ENCODE measurements at regions not wholly inside any gene's neighbourhood (a gene's known extent, or its start where the extent isn't known, plus 50 kb on each side); places are given as distances from the start of the nearest gene placed in this dataset.

DNA sequence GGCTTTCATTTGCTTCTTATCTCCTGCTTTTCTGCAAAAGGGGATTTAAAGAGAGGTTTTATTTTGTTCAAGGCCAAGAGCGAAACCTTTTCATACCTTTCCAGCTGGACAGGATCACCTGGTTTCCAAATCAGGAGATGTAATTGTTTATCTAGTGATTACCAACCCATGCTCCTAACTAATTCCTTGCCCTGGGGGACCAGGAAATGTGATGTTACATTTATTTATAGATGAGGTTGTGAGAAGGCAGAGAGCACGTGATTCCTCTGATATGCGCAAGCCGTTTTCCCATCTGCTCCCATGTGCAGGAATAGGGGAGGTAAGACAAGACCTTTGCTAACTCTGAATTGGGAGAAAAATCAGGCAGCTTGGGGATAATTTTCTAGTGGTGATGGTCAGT is 507.2 kb upstream of the LARGE1 start:
- DNase-seq (no peak), ATAC-seq (ENCODE audit: poor library complexity) (no peak)
- Mint-ChIP-seq H3K36me3 (ENCODE audit: low read depth) (no peaks in the 10 kb centered on the region), H3K27ac (no peak overlapping the region), H3K4me3 (no peak overlapping the region), H3K27me3 (no peaks in the 10 kb centered on the region), H3K4me1 (ENCODE audit: low read depth) (no peaks in the 10 kb centered on the region), H3K9me3 (peaks cover 5% of the 10 kb centered on the region)
- Histone ChIP-seq H3K4me1 (ENCODE audit: insufficient read depth, low read length) (no peaks in the 10 kb centered on the region), H3K4me3 (ENCODE audit: low read length) (no peak overlapping the region), H3K9me3 (ENCODE audit: control insufficient read depth in 1 of 2, insufficient read depth in 1 of 2, low read length in 2 of 2) (peaks cover 0 to 3% of the 10 kb centered on the region in 2 experiments), H3K27ac (ENCODE audit: low read depth in 1 of 2, low read length in 2 of 2) (no peak overlapping the region), H3K36me3 (ENCODE audit: insufficient read depth, low read length) (no peaks in the 10 kb centered on the region), H3K27me3 (ENCODE audit: control insufficient read depth in 1 of 2, insufficient read depth in 2 of 2, low read length in 2 of 2) (no peaks in the 10 kb centered on the region)
- ChIA-PET CTCF (no interaction called here), POLR2A (no interaction called here)
- TF ChIP-seq CTCF (IDR thresholded peaks at IDR 0.05), result no peak
- intact Hi-C loops (cut with DNase I, micrococcal nuclease), result no loop called here

- POLR2A ChIA-PET, result no interaction called here
- intact Hi-C loops (cut with DNase I, micrococcal nuclease), result no loop called here
- no peaks in the 10 kb centered on the region for H3K4me1 Mint-ChIP-seq (ENCODE audit: low read depth)
- TF ChIP-seq CTCF (IDR thresholded peaks at IDR 0.05), result no peak
- H3K27ac ChIP-seq (ENCODE audit: low read depth in 1 of 2, low read length in 2 of 2), result no peak overlapping the region
- CTCF ChIA-PET, result no interaction called here
- ATAC-seq (ENCODE audit: poor library complexity) (no peak), DNase-seq (no peak)
- H3K27ac Mint-ChIP-seq, result no peak overlapping the region
- H3K9me3 ChIP-seq (ENCODE audit: control insufficient read depth in 1 of 2, insufficient read depth in 1 of 2, low read length in 2 of 2), result peaks cover 0 to 3% of the 10 kb centered on the region in 2 experiments
- no peaks in the 10 kb centered on the region for H3K4me1 ChIP-seq (ENCODE audit: insufficient read depth, low read length)
- no peak overlapping the region for H3K4me3 ChIP-seq (ENCODE audit: low read length)
- H3K36me3 ChIP-seq (ENCODE audit: insufficient read depth, low read length), result no peaks in the 10 kb centered on the region
- no peaks in the 10 kb centered on the region for H3K27me3 Mint-ChIP-seq
- H3K27me3 ChIP-seq (ENCODE audit: control insufficient read depth in 1 of 2, insufficient read depth in 2 of 2, low read length in 2 of 2), result no peaks in the 10 kb centered on the region
- no peaks in the 10 kb centered on the region for H3K36me3 Mint-ChIP-seq (ENCODE audit: low read depth)
- peaks cover 5% of the 10 kb centered on the region for H3K9me3 Mint-ChIP-seq
- H3K4me3 Mint-ChIP-seq, result no peak overlapping the region
Observed at GRCh38 chr22:34427841-34428240, 507.6 kb upstream of the LARGE1 start.

- ATAC-seq (ENCODE audit: poor library complexity) (no peak), DNase-seq (no peak)
- Histone ChIP-seq H3K9me3 (ENCODE audit: control insufficient read depth in 1 of 2, insufficient read depth in 1 of 2, low read length in 2 of 2) (peaks cover 0 to 3% of the 10 kb centered on the region in 2 experiments), H3K36me3 (ENCODE audit: insufficient read depth, low read length) (no peaks in the 10 kb centered on the region), H3K27ac (ENCODE audit: low read depth in 1 of 2, low read length in 2 of 2) (no peak overlapping the region), H3K27me3 (ENCODE audit: control insufficient read depth in 1 of 2, insufficient read depth in 2 of 2, low read length in 2 of 2) (no peaks in the 10 kb centered on the region), H3K4me1 (ENCODE audit: insufficient read depth, low read length) (no peaks in the 10 kb centered on the region), H3K4me3 (ENCODE audit: low read length) (no peak overlapping the region)
- H3K36me3 Mint-ChIP-seq (ENCODE audit: low read depth), result no peaks in the 10 kb centered on the region
- no peaks in the 10 kb centered on the region for H3K4me1 Mint-ChIP-seq (ENCODE audit: low read depth)
- intact Hi-C loops (cut with DNase I, micrococcal nuclease), result no loop called here
- POLR2A ChIA-PET, result no interaction called here
- no peak overlapping the region for H3K27ac Mint-ChIP-seq
- CTCF ChIA-PET, result no interaction called here
- no peak for TF ChIP-seq CTCF (IDR thresholded peaks at IDR 0.05)
- no peaks in the 10 kb centered on the region for H3K27me3 Mint-ChIP-seq
- no peak overlapping the region for H3K4me3 Mint-ChIP-seq
- H3K9me3 Mint-ChIP-seq, result peaks cover 5% of the 10 kb centered on the region
Observed at GRCh38 chr22:34429314-34429713, 509.0 kb upstream of the LARGE1 start.
